Astrocyte (in vitro differentiated cells and primary cell): ENCODE measurements at regions not wholly inside any gene's neighbourhood (a gene's known extent, or its start where the extent isn't known, plus 50 kb on each side); places are given as distances from the start of the nearest gene placed in this dataset.
A peak's percentile ranks its signal among the peaks of the same experiment; 100 is the strongest.

ENCODE experiments used
- DNase-seq: peaks from one replicate; pipeline ENCODE4 v3.0.0-alpha.2; 2010; ENCODE audit warnings: low read depth
- FAIRE-seq: peaks from 2 replicates; lab custom pipeline; 2011; peaks lifted over from hg19 to GRCh38; lab: Jason Lieb, UNC
- H2AFZ ChIP-seq: 2 replicates; pipeline ENCODE4 v1.6.0; 2012; ENCODE audit warnings: low read depth, low read length, inconsistent platforms
- H3K27ac ChIP-seq: 2 replicates; pipeline ENCODE4 v1.5.1; 2011; ENCODE audit warnings: low read depth, low read length, inconsistent platforms
- H3K27me3 ChIP-seq: 2 replicates; pipeline ENCODE4 v1.6.0; 2011; ENCODE audit warnings: low read length, inconsistent platforms; ENCODE audit not compliant: insufficient read depth
- H3K36me3 ChIP-seq: 2 replicates; pipeline ENCODE4 v1.5.1; 2011; ENCODE audit warnings: low read length, inconsistent platforms; ENCODE audit not compliant: insufficient read depth
- H3K4me1 ChIP-seq: 2 replicates; pipeline ENCODE4 v1.5.1; 2011; ENCODE audit warnings: low read length, inconsistent platforms; ENCODE audit not compliant: insufficient read depth
- H3K4me2 ChIP-seq: 2 replicates; pipeline ENCODE4 v1.6.0; 2012; ENCODE audit warnings: low read length, inconsistent platforms
- H3K4me3 ChIP-seq: 2 replicates; pipeline ENCODE4 v1.5.1; 2011; ENCODE audit warnings: low read depth, mild to moderate bottlenecking, low read length, inconsistent platforms; ENCODE audit not compliant: insufficient read depth
- H3K79me2 ChIP-seq: 2 replicates; pipeline ENCODE4 v1.6.0; 2012; ENCODE audit warnings: mild to moderate bottlenecking, low read length, inconsistent platforms; ENCODE audit not compliant: insufficient read depth
- H3K9ac ChIP-seq: 2 replicates; pipeline ENCODE4 v1.6.0; 2012; ENCODE audit warnings: mild to moderate bottlenecking, low read length, inconsistent platforms
- H3K9me3 ChIP-seq: 2 replicates; pipeline ENCODE4 v1.5.1; 2012; ENCODE audit warnings: low read depth, mild to moderate bottlenecking, low read length, inconsistent platforms; ENCODE audit not compliant: insufficient read depth
- H4K20me1 ChIP-seq: 2 replicates; pipeline ENCODE4 v1.6.0; 2012; ENCODE audit warnings: low read length, inconsistent platforms; ENCODE audit not compliant: insufficient read depth
- H3K27ac Mint-ChIP-seq: one replicate; pipeline ENCODE4 v1.8.0; 2021; ENCODE audit warnings: mild to moderate bottlenecking, mixed read lengths; ENCODE audit not compliant: unreplicated experiment
- H3K27me3 Mint-ChIP-seq: one replicate; pipeline ENCODE4 v1.8.0; 2021; ENCODE audit warnings: low read depth, mixed read lengths; ENCODE audit not compliant: unreplicated experiment
- H3K36me3 Mint-ChIP-seq: one replicate; pipeline ENCODE4 v1.8.0; 2021; ENCODE audit warnings: low read depth, mixed read lengths; ENCODE audit not compliant: unreplicated experiment
- H3K4me1 Mint-ChIP-seq: one replicate; pipeline ENCODE4 v1.8.0; 2021; ENCODE audit warnings: low read depth, mixed read lengths; ENCODE audit not compliant: unreplicated experiment
- H3K4me3 Mint-ChIP-seq: one replicate; pipeline ENCODE4 v1.8.0; 2021; ENCODE audit warnings: mild to moderate bottlenecking, moderate library complexity, mixed read lengths; ENCODE audit not compliant: unreplicated experiment
- H3K9me3 Mint-ChIP-seq: one replicate; pipeline ENCODE4 v1.8.0; 2021; ENCODE audit warnings: mild to moderate bottlenecking, mixed read lengths; ENCODE audit not compliant: unreplicated experiment
- EZH2 ChIP-seq: IDR thresholded peaks from 2 replicates; pipeline ENCODE4 v1.6.1; 2012; ENCODE audit warnings: mild to moderate bottlenecking, low read length, inconsistent platforms; ENCODE audit not compliant: insufficient read depth
- TF ChIP-seq, protein P1 (sequence below): IDR thresholded peaks from 2 replicates; pipeline ENCODE4 v1.5.1; 2011; ENCODE audit warnings: low read depth, mild to moderate bottlenecking, inconsistent platforms, low read length, moderate library complexity; ENCODE audit not compliant: insufficient read depth

GRCh38 chr2:176813621-176814049 is 399.0 kb upstream of the HNRNPA3 start:
- H3K27ac ChIP-seq = no peak overlapping the region
- no peak for DNase-seq
- H3K27me3 ChIP-seq = no peaks in the 10 kb centered on the region
- no peak overlapping the region for H3K4me3 ChIP-seq
- Mint-ChIP-seq H3K36me3 (no peaks in the 10 kb centered on the region), H3K4me1 (peaks cover 4% of the 10 kb centered on the region), H3K27ac (no peak overlapping the region), H3K27me3 (peaks cover 2% of the 10 kb centered on the region), H3K4me3 (no peak overlapping the region), H3K9me3 (no peaks in the 10 kb centered on the region)
- no peak overlapping the region for H3K4me2 ChIP-seq
- FAIRE-seq = no peak
- H2AFZ ChIP-seq = no peak overlapping the region
- H3K9me3 ChIP-seq = no peaks in the 10 kb centered on the region
- no peak for TF ChIP-seq EZH2
- TF ChIP-seq, protein P1, sequence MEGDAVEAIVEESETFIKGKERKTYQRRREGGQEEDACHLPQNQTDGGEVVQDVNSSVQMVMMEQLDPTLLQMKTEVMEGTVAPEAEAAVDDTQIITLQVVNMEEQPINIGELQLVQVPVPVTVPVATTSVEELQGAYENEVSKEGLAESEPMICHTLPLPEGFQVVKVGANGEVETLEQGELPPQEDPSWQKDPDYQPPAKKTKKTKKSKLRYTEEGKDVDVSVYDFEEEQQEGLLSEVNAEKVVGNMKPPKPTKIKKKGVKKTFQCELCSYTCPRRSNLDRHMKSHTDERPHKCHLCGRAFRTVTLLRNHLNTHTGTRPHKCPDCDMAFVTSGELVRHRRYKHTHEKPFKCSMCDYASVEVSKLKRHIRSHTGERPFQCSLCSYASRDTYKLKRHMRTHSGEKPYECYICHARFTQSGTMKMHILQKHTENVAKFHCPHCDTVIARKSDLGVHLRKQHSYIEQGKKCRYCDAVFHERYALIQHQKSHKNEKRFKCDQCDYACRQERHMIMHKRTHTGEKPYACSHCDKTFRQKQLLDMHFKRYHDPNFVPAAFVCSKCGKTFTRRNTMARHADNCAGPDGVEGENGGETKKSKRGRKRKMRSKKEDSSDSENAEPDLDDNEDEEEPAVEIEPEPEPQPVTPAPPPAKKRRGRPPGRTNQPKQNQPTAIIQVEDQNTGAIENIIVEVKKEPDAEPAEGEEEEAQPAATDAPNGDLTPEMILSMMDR = no peak
- H4K20me1 ChIP-seq = no peaks in the 10 kb centered on the region
- no peaks in the 10 kb centered on the region for H3K79me2 ChIP-seq
- no peaks in the 10 kb centered on the region for H3K36me3 ChIP-seq
- no peaks in the 10 kb centered on the region for H3K4me1 ChIP-seq
- no peak overlapping the region for H3K9ac ChIP-seq

DNA sequence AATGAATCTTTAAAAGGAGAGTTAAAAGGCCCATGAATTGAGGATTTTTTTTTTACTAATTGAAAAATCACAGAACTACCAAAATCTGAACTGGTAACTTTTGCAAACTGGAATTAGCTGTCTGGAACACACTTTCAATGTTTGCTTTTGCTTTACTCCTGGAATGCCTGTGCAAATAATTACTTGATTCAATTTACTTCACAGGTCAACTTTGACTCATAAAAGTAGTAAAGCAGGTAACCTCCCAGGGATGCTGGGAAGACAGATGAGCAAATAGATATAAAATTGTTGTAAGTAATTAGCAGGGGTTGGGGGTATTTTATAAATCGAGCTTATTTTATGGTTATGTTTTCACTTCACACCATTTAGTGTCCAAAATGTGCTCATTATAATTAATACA is 398.3 kb upstream of the HNRNPA3 start:
- Histone ChIP-seq H3K4me3 (no peak overlapping the region), H3K4me2 (no peak overlapping the region), H3K9me3 (no peaks in the 10 kb centered on the region), H3K27me3 (no peaks in the 10 kb centered on the region), H2AFZ (no peak overlapping the region), H3K36me3 (no peaks in the 10 kb centered on the region), H3K27ac (no peak overlapping the region), H4K20me1 (no peaks in the 10 kb centered on the region), H3K4me1 (no peaks in the 10 kb centered on the region), H3K9ac (no peak overlapping the region), H3K79me2 (no peaks in the 10 kb centered on the region)
- H3K27me3 Mint-ChIP-seq = peaks cover 4% of the 10 kb centered on the region
- FAIRE-seq = no peak
- no peak for DNase-seq
- no peak overlapping the region for H3K27ac Mint-ChIP-seq
- H3K4me1 Mint-ChIP-seq = peaks cover 4% of the 10 kb centered on the region
- H3K36me3 Mint-ChIP-seq = no peaks in the 10 kb centered on the region
- TF ChIP-seq, protein P1 = no peak
- TF ChIP-seq EZH2 = no peak
- no peaks in the 10 kb centered on the region for H3K9me3 Mint-ChIP-seq
- H3K4me3 Mint-ChIP-seq = no peak overlapping the region

DNA sequence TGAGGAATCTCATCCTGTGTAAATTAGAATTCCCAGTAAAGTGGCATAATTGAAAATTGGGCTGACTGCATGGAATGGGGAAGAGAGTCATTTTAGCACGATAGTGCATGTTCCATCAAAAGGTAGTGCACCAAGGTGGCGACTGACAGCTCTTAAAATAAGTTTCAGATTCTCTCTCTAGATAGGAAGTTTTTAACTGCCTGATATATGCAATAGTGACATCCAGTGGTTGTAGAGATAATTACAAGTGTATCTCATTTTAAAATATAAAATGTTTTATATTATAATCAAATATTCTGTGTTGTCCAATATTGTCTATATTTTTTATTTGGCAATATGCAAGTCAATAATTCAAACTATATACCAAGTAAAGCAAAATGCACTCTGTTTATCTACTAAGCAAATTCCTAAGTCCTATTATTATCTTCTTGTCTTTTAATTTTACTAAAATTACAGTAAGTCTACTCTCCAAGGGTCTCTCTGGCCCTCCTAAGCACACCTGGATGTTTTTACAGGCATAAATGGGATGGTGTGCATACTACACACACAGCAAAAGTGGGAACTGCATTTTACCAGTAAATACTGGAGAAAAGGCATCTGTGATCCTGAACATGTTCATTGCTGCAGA is 397.7 kb upstream of the HNRNPA3 start:
- DNase-seq (peak; percentile 8), FAIRE-seq (no peak)
- no peak overlapping the region for H3K4me3 ChIP-seq
- H4K20me1 ChIP-seq = no peaks in the 10 kb centered on the region
- Mint-ChIP-seq H3K4me3 (no peak overlapping the region), H3K27ac (no peak overlapping the region), H3K9me3 (peaks cover 1% of the 10 kb centered on the region), H3K27me3 (peaks cover 4% of the 10 kb centered on the region), H3K4me1 (peaks cover 4% of the 10 kb centered on the region), H3K36me3 (no peaks in the 10 kb centered on the region)
- no peaks in the 10 kb centered on the region for H3K36me3 ChIP-seq
- no peaks in the 10 kb centered on the region for H3K27me3 ChIP-seq
- H3K9me3 ChIP-seq = no peaks in the 10 kb centered on the region
- H3K9ac ChIP-seq = no peak overlapping the region
- no peak overlapping the region for H3K4me2 ChIP-seq
- H3K4me1 ChIP-seq = no peaks in the 10 kb centered on the region
- no peaks in the 10 kb centered on the region for H3K79me2 ChIP-seq
- H3K27ac ChIP-seq = no peak overlapping the region
- no peak for TF ChIP-seq EZH2
- TF ChIP-seq, protein P1 = peak; percentile 40
- no peak overlapping the region for H2AFZ ChIP-seq
